SK-N-SH treated with all-trans-retinoic acid at 6 μM for 48 hours (cell line): ENCODE measurements at regions not wholly inside any gene's neighbourhood (a gene's known extent, or its start where the extent isn't known, plus 50 kb on each side); places are given as distances from the start of the nearest gene placed in this dataset.

ENCODE experiments used
- ATAC-seq: fragments of 200-7000 bp; cut with Tn5 transposase; 3 replicates; pipeline ENCODE4 v1.9.1; 2020; ENCODE audit warnings: mild to moderate bottlenecking, moderate library complexity
- ARNTL ChIP-seq: fragments of 450-650 bp; formaldehyde crosslinking; IDR thresholded peaks from 2 replicates; pipeline ENCODE4 v1.5.0; 2020; ENCODE audit warnings: low read depth, mild to moderate bottlenecking, moderate library complexity, borderline replicate concordance
- BACH2 ChIP-seq: fragments of 250-450 bp; sonication (Bioruptor Pico); IDR thresholded peaks from 2 replicates; pipeline ENCODE4 v1.9.0; 2021; ENCODE audit warnings: mild to moderate bottlenecking, borderline replicate concordance
- CREB5 ChIP-seq: fragments of 250-450 bp; sonication (Bioruptor Pico); IDR thresholded peaks from 2 replicates; pipeline ENCODE4 v1.5.1; 2020; ENCODE audit warnings: low read depth, mild to moderate bottlenecking, moderate library complexity
- CSDC2 ChIP-seq: fragments of 250-450 bp; sonication (Bioruptor Pico); IDR thresholded peaks from 2 replicates; pipeline ENCODE4 v1.5.0; 2020; ENCODE audit warnings: mild to moderate bottlenecking, moderate library complexity
- CSRNP3 ChIP-seq: fragments of 250-450 bp; sonication (Bioruptor Pico); IDR thresholded peaks from 2 replicates; pipeline ENCODE4 v1.5.1; 2021; ENCODE audit warnings: mild to moderate bottlenecking, moderate library complexity
- GLIS3 ChIP-seq: fragments of 250-450 bp; sonication (Bioruptor Pico); IDR thresholded peaks from 2 replicates; pipeline ENCODE4 v1.5.0; 2020; ENCODE audit warnings: mild to moderate bottlenecking, moderate library complexity
- ISL1 ChIP-seq: fragments of 250-450 bp; sonication (Bioruptor Pico); IDR thresholded peaks from 2 replicates; pipeline ENCODE4 v2.1.2; 2022; ENCODE audit warnings: mild to moderate bottlenecking, moderate library complexity
- OSR1 ChIP-seq: fragments of 250-450 bp; sonication (Bioruptor Pico); IDR thresholded peaks from 2 replicates; pipeline ENCODE4 v1.8.0; 2022; ENCODE audit warnings: moderate library complexity, mild to moderate bottlenecking, inconsistent platforms
- PATZ1 ChIP-seq: fragments of 250-450 bp; sonication (Bioruptor Pico); IDR thresholded peaks from 2 replicates; pipeline ENCODE4 v1.8.0; 2020; ENCODE audit warnings: mild to moderate bottlenecking, moderate library complexity, borderline replicate concordance
- POU6F1 ChIP-seq: fragments of 250-450 bp; sonication (Bioruptor Pico); IDR thresholded peaks from 2 replicates; pipeline ENCODE4 v1.8.0; 2021; ENCODE audit warnings: low read depth, mild to moderate bottlenecking, moderate library complexity, borderline replicate concordance
- RARB ChIP-seq: fragments of 250-450 bp; sonication (Bioruptor Pico); IDR thresholded peaks from 2 replicates; pipeline ENCODE4 v1.8.0; 2021; ENCODE audit warnings: mild to moderate bottlenecking, moderate library complexity
- SNAI2 ChIP-seq: fragments of 250-450 bp; sonication (Bioruptor Pico); IDR thresholded peaks from 2 replicates; pipeline ENCODE4 v1.5.0; 2020; ENCODE audit warnings: mild to moderate bottlenecking, moderate library complexity
- TCF4 ChIP-seq: fragments of 250-450 bp; sonication (Bioruptor Pico); IDR thresholded peaks from 2 replicates; pipeline ENCODE4 v1.8.0; 2021; ENCODE audit warnings: mild to moderate bottlenecking, moderate library complexity, borderline replicate concordance
- TOX ChIP-seq: fragments of 250-450 bp; sonication (Bioruptor Pico); IDR thresholded peaks from 2 replicates; pipeline ENCODE4 v1.8.0; 2021; ENCODE audit warnings: mild to moderate bottlenecking, moderate library complexity, borderline replicate concordance
- TSHZ2 ChIP-seq: fragments of 250-450 bp; sonication (Bioruptor Pico); IDR thresholded peaks from 2 replicates; pipeline ENCODE4 v1.5.0; 2020; ENCODE audit warnings: mild to moderate bottlenecking, moderate library complexity
- ZC3H10 ChIP-seq: fragments of 250-450 bp; sonication (Bioruptor Pico); IDR thresholded peaks from 2 replicates; pipeline ENCODE4 v1.5.1; 2021; ENCODE audit warnings: mild to moderate bottlenecking, moderate library complexity
- ZFP3 ChIP-seq: fragments of 250-450 bp; sonication (Bioruptor Pico); IDR thresholded peaks from 2 replicates; pipeline ENCODE4 v1.5.0; 2020; ENCODE audit warnings: mild to moderate bottlenecking, moderate library complexity
- ZFP30 ChIP-seq: fragments of 450-650 bp; formaldehyde crosslinking; IDR thresholded peaks from 2 replicates; pipeline ENCODE4 v1.5.0; 2022; ENCODE audit warnings: mild to moderate bottlenecking, moderate library complexity
- ZNF565 ChIP-seq: fragments of 450-650 bp; formaldehyde crosslinking; conservative IDR thresholded peaks from 2 replicates; pipeline ENCODE4 v1.5.0; 2020; ENCODE audit warnings: low read depth, mild to moderate bottlenecking, moderate library complexity
- ZNF70 ChIP-seq: fragments of 450-650 bp; formaldehyde crosslinking; IDR thresholded peaks from 2 replicates; pipeline ENCODE4 v1.5.0; 2020; ENCODE audit warnings: mild to moderate bottlenecking, moderate library complexity
- ZNF8 ChIP-seq: fragments of 450-650 bp; formaldehyde crosslinking; IDR thresholded peaks from 2 replicates; pipeline ENCODE4 v1.5.0; 2020; ENCODE audit warnings: mild to moderate bottlenecking, moderate library complexity

- no peak for ATAC-seq
- TF ChIP-seq GLIS3 (CRISPR knock-in tag) (no peak), ARNTL (CRISPR knock-in tag) (no peak), SNAI2 (CRISPR knock-in tag) (no peak), PATZ1 (CRISPR knock-in tag) (no peak), CSDC2 (no peak), ZFP30 (no peak), TCF4 (no peak), BACH2 (CRISPR knock-in tag) (no peak), POU6F1 (no peak), OSR1 (CRISPR knock-in tag) (no peak), ZNF8 (CRISPR knock-in tag) (no peak), ZNF565 (CRISPR knock-in tag) (no peak), TOX (no peak), RARB (no peak), ZNF70 (CRISPR knock-in tag) (no peak), CREB5 (CRISPR knock-in tag) (no peak), ZFP3 (CRISPR knock-in tag) (no peak), ISL1 (CRISPR knock-in tag) (no peak), ZC3H10 (CRISPR knock-in tag) (no peak)
Observed at GRCh38 chr16:79361132-79361751, 239.3 kb downstream of the MAF start.

GRCh38 chr16:79360267-79360666 is 240.3 kb downstream of the MAF start:
- TF ChIP-seq ZC3H10 (CRISPR knock-in tag) (no peak), ZNF565 (CRISPR knock-in tag) (no peak), RARB (no peak), OSR1 (CRISPR knock-in tag) (no peak), TOX (no peak), ZNF70 (CRISPR knock-in tag) (no peak), TCF4 (no peak), ARNTL (CRISPR knock-in tag) (no peak), ZNF8 (CRISPR knock-in tag) (no peak), BACH2 (CRISPR knock-in tag) (no peak), TSHZ2 (CRISPR knock-in tag) (no peak), CSRNP3 (no peak), ZFP30 (no peak), ISL1 (CRISPR knock-in tag) (no peak)
- ATAC-seq: no peak

GRCh38 chr16:79359082-79359481 is 241.5 kb downstream of the MAF start:
- no peak for ATAC-seq
- TF ChIP-seq CSDC2: no peak
- TF ChIP-seq ZNF8 (CRISPR knock-in tag): no peak
- TF ChIP-seq ZC3H10 (CRISPR knock-in tag): no peak
- no peak for TF ChIP-seq OSR1 (CRISPR knock-in tag)
- TF ChIP-seq ZFP30: no peak
- no peak for TF ChIP-seq TOX
- TF ChIP-seq ZNF70 (CRISPR knock-in tag): no peak
- no peak for TF ChIP-seq TCF4
- TF ChIP-seq GLIS3 (CRISPR knock-in tag): no peak
- no peak for TF ChIP-seq ZNF565 (CRISPR knock-in tag)
- TF ChIP-seq PATZ1 (CRISPR knock-in tag): no peak
- no peak for TF ChIP-seq RARB
- no peak for TF ChIP-seq TSHZ2 (CRISPR knock-in tag)
- no peak for TF ChIP-seq ARNTL (CRISPR knock-in tag)
- TF ChIP-seq BACH2 (CRISPR knock-in tag): no peak
- no peak for TF ChIP-seq ZFP3 (CRISPR knock-in tag)
